Adipocyte (in vitro differentiated cells): ENCODE measurements at regions not wholly inside any gene's neighbourhood (a gene's known extent, or its start where the extent isn't known, plus 50 kb on each side); places are given as distances from the start of the nearest gene placed in this dataset.

Experiments used
- DNase-seq: peaks from one replicate; pipeline ENCODE4 v3.0.0-alpha.2; 2015; ENCODE audit warnings: low read depth
- H3K27me3 ChIP-seq: replicated peaks from 2 replicates; pipeline ENCODE4 v1.7.0; 2013; ENCODE audit warnings: mild to moderate bottlenecking, low read length, moderate library complexity; ENCODE audit not compliant: control insufficient read depth, insufficient read depth
- H3K36me3 ChIP-seq: 2 replicates; pipeline ENCODE4 v1.7.0; 2013; ENCODE audit warnings: low read length, mild to moderate bottlenecking, moderate library complexity; ENCODE audit not compliant: control insufficient read depth, insufficient read depth, severe bottlenecking
- H3K4me1 ChIP-seq: 2 replicates; pipeline ENCODE4 v1.7.0; 2013; ENCODE audit warnings: mild to moderate bottlenecking, low read length, moderate library complexity; ENCODE audit not compliant: control insufficient read depth, insufficient read depth
- H3K4me3 ChIP-seq: 2 replicates; pipeline ENCODE4 v1.7.0; 2013; ENCODE audit warnings: mild to moderate bottlenecking, low read length, moderate library complexity
- H3K9ac ChIP-seq: 2 replicates; pipeline ENCODE4 v1.7.0; 2013; ENCODE audit warnings: mild to moderate bottlenecking, low read length, moderate library complexity
- H3K9me3 ChIP-seq: 2 replicates; pipeline ENCODE4 v1.7.0; 2013; ENCODE audit warnings: mild to moderate bottlenecking, low read length, moderate library complexity; ENCODE audit not compliant: control insufficient read depth

DNA sequence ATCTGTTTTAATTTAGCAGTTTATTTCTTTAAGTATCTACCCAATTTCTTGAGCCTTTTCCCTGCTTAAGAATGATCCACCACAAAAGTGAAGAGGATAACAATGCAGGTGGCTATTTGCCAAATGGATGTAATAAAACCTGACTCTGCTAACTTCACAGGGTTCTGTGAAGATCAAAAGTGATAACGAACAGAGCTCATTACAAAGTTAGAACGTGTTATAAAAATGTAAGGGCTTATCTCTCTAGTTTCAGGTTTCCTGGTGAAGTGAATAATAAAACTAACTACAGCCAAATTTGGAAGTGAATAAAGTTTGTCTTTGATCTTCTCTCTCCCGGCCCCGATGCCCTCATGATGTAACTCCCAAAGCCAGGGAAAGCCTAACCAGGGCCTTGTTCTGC is 497.9 kb downstream of the SMARCA1 start:
- H3K9me3 ChIP-seq, result peaks cover 7% of the 10 kb centered on the region

DNA sequence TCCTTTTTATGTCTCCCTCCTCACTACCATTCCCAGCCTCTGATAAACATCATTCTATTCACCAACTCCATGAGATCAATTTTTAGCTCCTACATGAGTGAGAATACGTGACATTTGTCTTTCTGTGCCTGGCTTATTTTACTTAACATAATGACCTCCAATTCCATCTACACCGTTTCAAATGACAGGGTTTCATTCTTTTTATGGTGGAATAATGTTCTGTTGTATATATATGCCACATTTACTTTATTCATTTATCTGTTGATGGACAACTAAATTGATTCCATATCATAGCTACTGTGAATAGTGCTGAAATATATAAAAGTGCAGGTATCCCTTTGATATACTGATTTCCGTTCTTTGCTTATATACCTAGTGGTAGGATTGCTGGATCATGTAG is 503.9 kb downstream of the SMARCA1 start:
- Histone ChIP-seq H3K27me3 (no peaks in the 10 kb centered on the region), H3K9ac (no peak overlapping the region), H3K9me3 (no peaks in the 10 kb centered on the region), H3K36me3 (no peaks in the 10 kb centered on the region), H3K4me1 (no peaks in the 10 kb centered on the region), H3K4me3 (no peak overlapping the region)
- DNase-seq, result no peak

More for the DNA sequence above, 497.9 kb downstream of the SMARCA1 start:
- no peaks in the 10 kb centered on the region for H3K36me3 ChIP-seq
- peaks cover 3% of the 10 kb centered on the region for H3K27me3 ChIP-seq
- H3K9ac ChIP-seq, result no peak overlapping the region
- H3K4me3 ChIP-seq, result no peak overlapping the region
- H3K4me1 ChIP-seq, result no peaks in the 10 kb centered on the region
- DNase-seq, result no peak

DNA sequence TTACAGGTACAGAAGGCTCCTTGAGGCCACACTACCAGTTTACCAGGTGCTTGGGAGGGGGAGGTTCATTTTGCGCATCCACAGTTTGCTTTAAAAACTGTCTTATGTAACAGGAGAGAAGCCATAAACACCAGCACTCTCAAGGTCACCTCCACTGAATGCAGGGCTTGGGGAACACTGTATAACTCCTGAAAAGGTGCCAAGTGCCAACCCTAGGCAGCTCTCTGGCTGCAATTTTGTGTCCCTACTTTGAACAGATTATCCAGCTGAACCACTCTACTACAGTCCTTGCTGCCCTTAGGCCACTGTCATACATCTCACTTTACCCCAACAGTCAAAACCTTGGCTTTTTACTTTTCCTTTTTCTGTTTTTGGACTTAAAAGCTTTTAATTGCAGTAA is 507.9 kb downstream of the SMARCA1 start:
- Histone ChIP-seq H3K9ac (no peak overlapping the region), H3K4me1 (no peaks in the 10 kb centered on the region), H3K9me3 (no peaks in the 10 kb centered on the region), H3K4me3 (no peak overlapping the region), H3K36me3 (no peaks in the 10 kb centered on the region), H3K27me3 (no peaks in the 10 kb centered on the region)
- no peak for DNase-seq

DNA sequence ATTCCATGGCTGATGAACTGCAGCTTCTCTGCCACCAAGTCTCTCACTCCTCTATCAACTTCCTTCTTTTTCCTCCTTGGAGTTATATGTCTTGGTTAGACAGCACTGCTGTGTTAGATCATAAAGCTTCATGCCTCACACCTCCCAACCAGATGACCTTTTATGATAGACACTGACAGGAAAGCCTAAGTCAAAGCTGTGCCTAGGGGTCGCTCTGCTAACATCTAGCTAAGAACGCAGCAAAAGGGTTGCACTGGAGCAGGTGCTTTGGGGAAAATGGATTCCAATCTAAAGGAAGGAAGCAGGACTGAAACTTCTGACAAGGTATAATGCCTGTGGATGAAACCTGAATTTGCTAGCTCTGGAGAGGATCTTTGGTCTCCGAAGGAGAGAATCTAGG is 509.7 kb downstream of the SMARCA1 start:
- Histone ChIP-seq H3K27me3 (no peaks in the 10 kb centered on the region), H3K9ac (no peak overlapping the region), H3K4me3 (no peak overlapping the region), H3K36me3 (no peaks in the 10 kb centered on the region), H3K4me1 (no peaks in the 10 kb centered on the region), H3K9me3 (no peaks in the 10 kb centered on the region)
- DNase-seq, result no peak

DNA sequence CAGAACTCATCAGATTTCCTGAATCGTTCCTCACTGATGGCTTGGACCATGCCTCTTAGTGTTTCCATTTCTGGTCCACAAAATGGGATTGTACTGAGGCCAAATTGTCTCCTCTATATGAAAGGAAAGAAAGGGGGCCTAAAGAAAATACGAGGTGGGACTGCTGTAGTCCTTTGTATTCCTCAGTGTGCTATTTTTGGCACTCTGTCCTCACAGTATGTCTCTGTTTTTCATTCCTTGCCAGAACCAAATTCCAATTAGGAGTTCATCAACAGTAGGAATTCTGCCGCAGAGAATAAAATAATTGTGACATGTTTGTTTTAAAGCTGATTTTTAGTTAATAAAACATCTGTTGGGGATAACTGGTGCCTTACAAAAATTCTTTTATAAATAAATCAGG is 515.7 kb downstream of the SMARCA1 start:
- no peaks in the 10 kb centered on the region for H3K36me3 ChIP-seq
- H3K27me3 ChIP-seq, result no peaks in the 10 kb centered on the region
- H3K9me3 ChIP-seq, result no peaks in the 10 kb centered on the region
- no peaks in the 10 kb centered on the region for H3K4me1 ChIP-seq
- no peak overlapping the region for H3K9ac ChIP-seq
- no peak for DNase-seq
- H3K4me3 ChIP-seq, result no peak overlapping the region

DNA sequence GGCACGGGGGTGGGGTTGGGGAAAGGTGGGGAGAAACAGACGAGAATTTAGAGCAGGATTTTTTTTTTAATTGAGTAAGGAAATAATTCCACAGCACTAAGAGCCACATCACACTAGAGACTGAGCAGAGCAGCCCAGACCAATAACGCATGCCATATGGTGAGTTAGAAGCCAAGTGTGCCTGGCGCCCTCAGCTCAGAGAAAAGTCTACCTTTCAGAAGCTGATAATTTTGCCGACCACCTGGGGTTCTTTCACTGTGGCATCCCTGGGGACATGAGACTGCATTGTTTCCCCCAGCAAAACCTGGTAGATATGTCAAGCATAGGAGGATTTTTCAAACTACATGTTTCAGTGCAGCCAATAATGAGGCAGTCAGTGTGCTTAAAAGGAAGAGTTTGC is 516.8 kb downstream of the SMARCA1 start:
- H3K4me3 ChIP-seq, result no peak overlapping the region
- DNase-seq, result no peak
- no peak overlapping the region for H3K9ac ChIP-seq
- H3K9me3 ChIP-seq, result no peaks in the 10 kb centered on the region
- H3K36me3 ChIP-seq, result no peaks in the 10 kb centered on the region
- H3K27me3 ChIP-seq, result no peaks in the 10 kb centered on the region
- no peaks in the 10 kb centered on the region for H3K4me1 ChIP-seq

DNA sequence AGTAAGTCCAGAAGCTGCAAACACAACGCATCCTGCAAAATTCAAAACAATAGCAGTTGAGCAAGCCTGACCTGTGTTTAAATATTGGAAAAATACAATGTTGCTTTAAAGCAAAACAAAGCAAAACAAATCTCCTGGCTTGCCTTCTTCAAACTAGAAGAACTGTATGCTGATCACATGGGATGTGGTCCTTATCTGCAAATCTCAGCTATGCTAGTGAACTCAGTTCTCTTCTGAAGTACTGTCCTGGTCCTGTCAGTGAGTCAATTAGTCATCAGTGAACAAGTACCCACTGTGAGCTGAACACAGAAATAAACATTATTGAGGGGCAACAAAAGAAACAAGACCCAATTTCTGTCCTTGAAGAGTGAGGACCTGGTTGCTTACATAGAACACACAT is 522.5 kb downstream of the SMARCA1 start:
- DNase-seq, result no peak
- no peaks in the 10 kb centered on the region for H3K4me1 ChIP-seq
- H3K36me3 ChIP-seq, result no peaks in the 10 kb centered on the region
- no peaks in the 10 kb centered on the region for H3K9me3 ChIP-seq
- no peak overlapping the region for H3K4me3 ChIP-seq
- peaks cover 3% of the 10 kb centered on the region for H3K27me3 ChIP-seq
- H3K9ac ChIP-seq, result no peak overlapping the region

DNA sequence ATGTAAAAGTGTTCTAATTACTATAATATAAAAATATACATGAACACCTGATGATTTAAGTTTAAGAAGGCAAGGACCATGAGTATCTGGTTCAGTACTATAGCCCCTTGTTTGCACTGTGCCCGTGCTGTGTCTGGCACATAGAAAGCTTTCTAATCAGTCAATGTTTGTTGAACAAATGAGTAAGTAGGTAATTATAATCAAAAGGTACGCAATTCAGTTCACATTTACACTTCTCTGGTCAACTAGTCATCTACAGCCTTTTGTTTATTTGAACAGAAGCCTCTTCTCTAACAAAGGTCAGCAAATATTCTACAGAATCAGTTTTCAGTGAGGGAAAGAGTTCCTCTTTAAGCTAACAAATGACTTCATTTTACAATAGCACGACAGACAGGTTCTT is 523.3 kb downstream of the SMARCA1 start:
- no peak for DNase-seq
- Histone ChIP-seq H3K4me1 (no peaks in the 10 kb centered on the region), H3K27me3 (peaks cover 3% of the 10 kb centered on the region), H3K9ac (no peak overlapping the region), H3K4me3 (no peak overlapping the region), H3K36me3 (no peaks in the 10 kb centered on the region), H3K9me3 (no peaks in the 10 kb centered on the region)

DNA sequence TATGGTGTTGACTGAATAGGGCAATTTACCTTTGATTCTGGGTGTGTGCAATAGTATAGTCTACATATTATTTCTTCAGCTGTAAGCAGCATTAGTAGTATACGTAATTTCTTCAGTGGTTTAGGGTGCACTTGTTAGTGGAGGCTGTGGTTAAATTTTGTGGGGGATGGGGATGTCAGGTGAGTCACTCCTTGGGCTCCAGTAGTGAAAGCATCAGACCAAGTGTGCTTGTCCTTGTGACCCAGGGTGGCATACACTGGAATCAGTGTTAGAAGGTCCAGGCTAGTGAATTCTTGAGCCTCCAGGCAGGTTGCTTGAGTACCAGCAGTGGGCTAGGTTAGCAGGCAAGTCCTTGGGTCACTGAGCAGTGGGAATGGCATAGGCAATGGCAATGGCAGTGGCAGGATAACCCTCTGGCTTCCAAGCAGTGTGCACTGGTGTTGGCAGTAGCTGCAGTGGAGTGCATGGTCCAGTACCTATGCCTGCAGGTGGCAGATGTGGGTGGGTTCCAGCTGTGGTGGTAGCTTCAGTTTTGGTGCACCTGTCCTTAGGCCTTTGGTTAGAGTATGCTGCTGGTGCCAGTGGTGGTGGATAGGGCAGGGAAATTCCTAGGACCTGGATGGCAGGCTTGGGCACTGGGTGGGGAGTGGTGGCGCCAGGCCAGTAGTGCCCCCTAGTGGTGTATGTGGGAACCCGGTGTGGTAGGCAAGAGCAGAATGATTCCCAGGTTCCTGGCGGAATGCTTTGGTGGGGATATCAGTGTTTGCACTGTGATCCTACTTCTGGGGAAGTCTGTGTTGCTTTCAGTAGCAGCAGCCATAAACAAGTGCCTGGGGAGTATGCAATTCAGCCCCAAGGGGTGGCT is 531.0 kb downstream of the SMARCA1 start:
- H3K36me3 ChIP-seq, result no peaks in the 10 kb centered on the region
- no peak overlapping the region for H3K4me3 ChIP-seq
- no peak overlapping the region for H3K9ac ChIP-seq
- no peak for DNase-seq
- no peaks in the 10 kb centered on the region for H3K27me3 ChIP-seq
- peaks cover 17% of the 10 kb centered on the region for H3K9me3 ChIP-seq
- H3K4me1 ChIP-seq, result no peaks in the 10 kb centered on the region

DNA sequence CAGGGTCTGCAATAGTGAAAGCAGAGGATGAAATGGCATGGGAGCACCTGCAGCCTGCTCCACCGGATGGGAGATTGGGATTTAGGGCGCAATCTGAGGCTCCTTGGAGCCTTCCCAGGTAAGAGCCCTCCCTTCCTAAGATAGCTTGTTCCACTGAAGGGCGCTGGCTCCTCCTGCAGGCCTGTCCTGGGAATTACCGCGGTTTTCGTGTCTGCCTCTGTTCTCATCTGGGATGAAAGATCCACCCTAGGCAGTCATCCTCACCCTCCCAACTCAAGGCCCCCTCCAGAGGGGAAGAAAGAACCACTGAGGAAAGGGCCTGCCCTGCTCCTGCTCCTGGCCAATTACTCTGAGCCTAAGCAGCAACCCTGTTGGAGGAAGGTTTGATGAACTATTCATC is 547.5 kb downstream of the SMARCA1 start:
- Histone ChIP-seq H3K36me3 (no peaks in the 10 kb centered on the region), H3K4me3 (no peak overlapping the region), H3K27me3 (no peaks in the 10 kb centered on the region), H3K9me3 (no peaks in the 10 kb centered on the region), H3K4me1 (no peaks in the 10 kb centered on the region), H3K9ac (no peak overlapping the region)
- DNase-seq, result peak; percentile 1

DNA sequence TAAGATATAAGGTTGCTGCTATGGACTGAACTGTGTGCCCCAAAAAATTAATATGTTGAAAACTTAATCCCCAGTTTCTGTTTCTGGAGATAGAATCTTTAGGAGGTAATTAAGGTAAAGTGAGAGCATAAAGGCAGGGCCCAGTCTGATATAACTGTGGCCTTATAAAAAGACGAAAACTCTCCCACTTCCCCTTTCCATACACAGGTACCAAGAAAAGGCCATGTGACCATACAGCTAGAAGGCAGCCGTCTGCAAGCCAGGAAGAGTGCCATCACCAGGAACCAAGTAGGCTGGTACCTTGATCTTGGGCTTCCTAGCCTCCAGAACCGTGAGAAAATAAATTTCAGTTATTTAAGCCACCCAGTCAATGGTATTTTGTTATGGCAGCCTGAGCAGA is 550.3 kb downstream of the SMARCA1 start:
- no peaks in the 10 kb centered on the region for H3K4me1 ChIP-seq
- no peak overlapping the region for H3K9ac ChIP-seq
- no peak overlapping the region for H3K4me3 ChIP-seq
- no peaks in the 10 kb centered on the region for H3K27me3 ChIP-seq
- H3K36me3 ChIP-seq, result no peaks in the 10 kb centered on the region
- H3K9me3 ChIP-seq, result no peaks in the 10 kb centered on the region
- DNase-seq, result no peak

DNA sequence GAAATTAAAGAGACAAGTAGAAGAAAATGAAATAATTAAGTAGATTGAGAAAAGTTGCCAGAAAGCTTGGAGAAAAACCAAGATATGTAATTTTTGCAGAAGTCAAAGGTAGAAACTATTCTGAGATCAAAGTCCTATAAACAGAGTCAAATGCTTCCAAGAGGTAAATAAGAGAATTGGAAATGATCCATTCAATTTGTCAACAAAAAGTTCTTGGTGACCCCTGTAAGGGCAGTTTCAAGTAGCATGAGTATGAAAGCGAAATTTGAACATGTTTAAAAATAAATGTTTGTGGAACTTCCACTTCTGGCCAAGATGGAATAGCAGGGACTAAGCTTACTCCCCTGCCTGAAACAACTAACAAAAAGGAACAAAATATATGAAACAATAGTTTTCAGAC is 562.0 kb downstream of the SMARCA1 start:
- Histone ChIP-seq H3K9me3 (no peaks in the 10 kb centered on the region), H3K9ac (no peak overlapping the region), H3K36me3 (no peaks in the 10 kb centered on the region), H3K27me3 (no peaks in the 10 kb centered on the region), H3K4me3 (no peak overlapping the region), H3K4me1 (no peaks in the 10 kb centered on the region)
- DNase-seq, result no peak
